K562 (cell line): ENCODE measurements at regions not wholly inside any gene's neighbourhood (a gene's known extent, or its start where the extent isn't known, plus 50 kb on each side); places are given as distances from the start of the nearest gene placed in this dataset.

ENCODE experiments used
- ATF1 ChIP-seq, 2 experiments: fragments of 450-650 bp in 1 of 2; IDR thresholded peaks; 2 replicates each; pipeline ENCODE4 v1.6.1; 2016; ENCODE audit warnings: missing compliant biosample characterization in 1 of 2, missing genetic modification characterization in 1 of 2
- CEBPG ChIP-seq, 3 experiments: fragments of 200-800 bp in 1 of 3; sonication (Bioruptor generic) in 1 of 3; sonication (generic) in 1 of 3; formaldehyde crosslinking in 1 of 3; IDR thresholded peaks in 2 of 3; conservative IDR thresholded peaks in 1 of 3; 2 replicates each; pipeline versions ENCODE4 v1.6.1 to v1.8.0; 2016 to 2022; ENCODE audit warnings: missing compliant biosample characterization in 2 of 3, missing genetic modification characterization in 2 of 3, mild to moderate bottlenecking in 1 of 3, missing genetic modification reagents in 1 of 3
- FOXJ2 ChIP-seq: fragments of 200-800 bp; sonication (Bioruptor generic); IDR thresholded peaks from 2 replicates; pipeline ENCODE4 v1.6.1; 2016; ENCODE audit warnings: missing genetic modification characterization, missing compliant biosample characterization
- L3MBTL2 ChIP-seq: fragments of 450-650 bp; IDR thresholded peaks from 2 replicates; pipeline ENCODE4 v1.6.1; 2016; ENCODE audit warnings: mild to moderate bottlenecking, moderate library complexity
- MTA2 ChIP-seq: fragments of 450-650 bp; IDR thresholded peaks from 2 replicates; pipeline ENCODE4 v1.6.1; 2016; ENCODE audit warnings: low read depth
- SMARCC2 ChIP-seq: fragments of 450-650 bp; IDR thresholded peaks from 2 replicates; pipeline ENCODE4 v1.6.1; 2017; ENCODE audit warnings: antibody characterized with exemption, moderate library complexity, mild to moderate bottlenecking, low read depth
- SOX6 ChIP-seq: fragments of 450-650 bp; IDR thresholded peaks from 2 replicates; pipeline ENCODE4 v1.6.1; 2014; ENCODE audit warnings: mild to moderate bottlenecking
- TBL1XR1 ChIP-seq, 2 experiments: IDR thresholded peaks; 2 replicates each; pipeline ENCODE4 v1.6.1; 2012; ENCODE audit warnings: improper control_type of control experiment in 2 of 2, low read length in 2 of 2, mild to moderate bottlenecking in 1 of 2
- TRIM24 ChIP-seq, 2 experiments: fragments of 450-650 bp; IDR thresholded peaks; 2 replicates each; pipeline ENCODE4 v1.6.1; 2016
- ZFP1 ChIP-seq: fragments of 450-650 bp; formaldehyde crosslinking; IDR thresholded peaks from 2 replicates; pipeline ENCODE4 v1.4.0; 2020; ENCODE audit warnings: mild to moderate bottlenecking, mixed read lengths
- ZNF76 ChIP-seq: fragments of 250-450 bp; sonication (Bioruptor Pico); IDR thresholded peaks from 2 replicates; pipeline ENCODE4 v1.4.0; 2020; ENCODE audit warnings: mild to moderate bottlenecking, moderate library complexity, borderline replicate concordance
- ZNF766 ChIP-seq: fragments of 200-800 bp; sonication (Bioruptor generic); conservative IDR thresholded peaks from 2 replicates; pipeline ENCODE4 v1.6.1; 2016; ENCODE audit warnings: missing genetic modification characterization, missing compliant biosample characterization
- TF ChIP-seq, protein P1 (sequence below): fragments of 450-650 bp; IDR thresholded peaks from 2 replicates; pipeline ENCODE4 v1.6.1; 2016; ENCODE audit warnings: mild to moderate bottlenecking, moderate library complexity
- TF ChIP-seq, protein P2 (sequence below): fragments of 250-450 bp; sonication (Bioruptor Pico); IDR thresholded peaks from 2 replicates; pipeline ENCODE4 v1.5.0; 2021; ENCODE audit warnings: mild to moderate bottlenecking, moderate library complexity

DNA sequence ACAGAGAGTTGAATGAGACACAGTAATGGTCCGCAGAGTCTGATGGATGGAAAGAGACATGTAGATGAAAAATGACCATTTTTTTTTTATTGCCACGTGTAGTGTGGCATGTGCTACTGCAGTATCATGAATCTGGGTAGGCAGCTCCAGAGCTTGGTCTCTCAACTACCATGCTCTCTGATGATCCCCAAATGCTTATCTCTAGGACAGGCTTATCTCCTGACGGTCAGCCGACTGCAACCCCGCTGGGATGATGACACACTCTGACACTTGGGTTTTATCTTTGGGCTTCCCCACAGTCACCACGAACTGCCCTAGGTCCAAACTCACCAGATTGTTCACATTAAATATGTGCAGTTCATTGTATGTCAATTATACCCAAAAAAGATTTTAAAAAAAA lies 239.7 kb downstream of the QDPR start (continued):
- TF ChIP-seq, protein P1, sequence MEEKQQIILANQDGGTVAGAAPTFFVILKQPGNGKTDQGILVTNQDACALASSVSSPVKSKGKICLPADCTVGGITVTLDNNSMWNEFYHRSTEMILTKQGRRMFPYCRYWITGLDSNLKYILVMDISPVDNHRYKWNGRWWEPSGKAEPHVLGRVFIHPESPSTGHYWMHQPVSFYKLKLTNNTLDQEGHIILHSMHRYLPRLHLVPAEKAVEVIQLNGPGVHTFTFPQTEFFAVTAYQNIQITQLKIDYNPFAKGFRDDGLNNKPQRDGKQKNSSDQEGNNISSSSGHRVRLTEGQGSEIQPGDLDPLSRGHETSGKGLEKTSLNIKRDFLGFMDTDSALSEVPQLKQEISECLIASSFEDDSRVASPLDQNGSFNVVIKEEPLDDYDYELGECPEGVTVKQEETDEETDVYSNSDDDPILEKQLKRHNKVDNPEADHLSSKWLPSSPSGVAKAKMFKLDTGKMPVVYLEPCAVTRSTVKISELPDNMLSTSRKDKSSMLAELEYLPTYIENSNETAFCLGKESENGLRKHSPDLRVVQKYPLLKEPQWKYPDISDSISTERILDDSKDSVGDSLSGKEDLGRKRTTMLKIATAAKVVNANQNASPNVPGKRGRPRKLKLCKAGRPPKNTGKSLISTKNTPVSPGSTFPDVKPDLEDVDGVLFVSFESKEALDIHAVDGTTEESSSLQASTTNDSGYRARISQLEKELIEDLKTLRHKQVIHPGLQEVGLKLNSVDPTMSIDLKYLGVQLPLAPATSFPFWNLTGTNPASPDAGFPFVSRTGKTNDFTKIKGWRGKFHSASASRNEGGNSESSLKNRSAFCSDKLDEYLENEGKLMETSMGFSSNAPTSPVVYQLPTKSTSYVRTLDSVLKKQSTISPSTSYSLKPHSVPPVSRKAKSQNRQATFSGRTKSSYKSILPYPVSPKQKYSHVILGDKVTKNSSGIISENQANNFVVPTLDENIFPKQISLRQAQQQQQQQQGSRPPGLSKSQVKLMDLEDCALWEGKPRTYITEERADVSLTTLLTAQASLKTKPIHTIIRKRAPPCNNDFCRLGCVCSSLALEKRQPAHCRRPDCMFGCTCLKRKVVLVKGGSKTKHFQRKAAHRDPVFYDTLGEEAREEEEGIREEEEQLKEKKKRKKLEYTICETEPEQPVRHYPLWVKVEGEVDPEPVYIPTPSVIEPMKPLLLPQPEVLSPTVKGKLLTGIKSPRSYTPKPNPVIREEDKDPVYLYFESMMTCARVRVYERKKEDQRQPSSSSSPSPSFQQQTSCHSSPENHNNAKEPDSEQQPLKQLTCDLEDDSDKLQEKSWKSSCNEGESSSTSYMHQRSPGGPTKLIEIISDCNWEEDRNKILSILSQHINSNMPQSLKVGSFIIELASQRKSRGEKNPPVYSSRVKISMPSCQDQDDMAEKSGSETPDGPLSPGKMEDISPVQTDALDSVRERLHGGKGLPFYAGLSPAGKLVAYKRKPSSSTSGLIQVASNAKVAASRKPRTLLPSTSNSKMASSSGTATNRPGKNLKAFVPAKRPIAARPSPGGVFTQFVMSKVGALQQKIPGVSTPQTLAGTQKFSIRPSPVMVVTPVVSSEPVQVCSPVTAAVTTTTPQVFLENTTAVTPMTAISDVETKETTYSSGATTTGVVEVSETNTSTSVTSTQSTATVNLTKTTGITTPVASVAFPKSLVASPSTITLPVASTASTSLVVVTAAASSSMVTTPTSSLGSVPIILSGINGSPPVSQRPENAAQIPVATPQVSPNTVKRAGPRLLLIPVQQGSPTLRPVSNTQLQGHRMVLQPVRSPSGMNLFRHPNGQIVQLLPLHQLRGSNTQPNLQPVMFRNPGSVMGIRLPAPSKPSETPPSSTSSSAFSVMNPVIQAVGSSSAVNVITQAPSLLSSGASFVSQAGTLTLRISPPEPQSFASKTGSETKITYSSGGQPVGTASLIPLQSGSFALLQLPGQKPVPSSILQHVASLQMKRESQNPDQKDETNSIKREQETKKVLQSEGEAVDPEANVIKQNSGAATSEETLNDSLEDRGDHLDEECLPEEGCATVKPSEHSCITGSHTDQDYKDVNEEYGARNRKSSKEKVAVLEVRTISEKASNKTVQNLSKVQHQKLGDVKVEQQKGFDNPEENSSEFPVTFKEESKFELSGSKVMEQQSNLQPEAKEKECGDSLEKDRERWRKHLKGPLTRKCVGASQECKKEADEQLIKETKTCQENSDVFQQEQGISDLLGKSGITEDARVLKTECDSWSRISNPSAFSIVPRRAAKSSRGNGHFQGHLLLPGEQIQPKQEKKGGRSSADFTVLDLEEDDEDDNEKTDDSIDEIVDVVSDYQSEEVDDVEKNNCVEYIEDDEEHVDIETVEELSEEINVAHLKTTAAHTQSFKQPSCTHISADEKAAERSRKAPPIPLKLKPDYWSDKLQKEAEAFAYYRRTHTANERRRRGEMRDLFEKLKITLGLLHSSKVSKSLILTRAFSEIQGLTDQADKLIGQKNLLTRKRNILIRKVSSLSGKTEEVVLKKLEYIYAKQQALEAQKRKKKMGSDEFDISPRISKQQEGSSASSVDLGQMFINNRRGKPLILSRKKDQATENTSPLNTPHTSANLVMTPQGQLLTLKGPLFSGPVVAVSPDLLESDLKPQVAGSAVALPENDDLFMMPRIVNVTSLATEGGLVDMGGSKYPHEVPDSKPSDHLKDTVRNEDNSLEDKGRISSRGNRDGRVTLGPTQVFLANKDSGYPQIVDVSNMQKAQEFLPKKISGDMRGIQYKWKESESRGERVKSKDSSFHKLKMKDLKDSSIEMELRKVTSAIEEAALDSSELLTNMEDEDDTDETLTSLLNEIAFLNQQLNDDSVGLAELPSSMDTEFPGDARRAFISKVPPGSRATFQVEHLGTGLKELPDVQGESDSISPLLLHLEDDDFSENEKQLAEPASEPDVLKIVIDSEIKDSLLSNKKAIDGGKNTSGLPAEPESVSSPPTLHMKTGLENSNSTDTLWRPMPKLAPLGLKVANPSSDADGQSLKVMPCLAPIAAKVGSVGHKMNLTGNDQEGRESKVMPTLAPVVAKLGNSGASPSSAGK = peak; percentile 38; the same call in 1 of the 2 replicates
- peak; percentile 67; the same call in 1 of the 2 replicates for TF ChIP-seq FOXJ2 (tag)
- no peak for TF ChIP-seq CEBPG (CRISPR knock-in tag; IDR thresholded peaks at IDR 0.05)
- peak; percentile 40 to 83; a peak in 3 of 4 replicates for TF ChIP-seq CEBPG (tag; conservative IDR thresholded peaks at IDR 0.05 in 1 of 2, IDR thresholded peaks at IDR 0.05 in 1 of 2)
- TF ChIP-seq L3MBTL2 = peak; percentile 75
- peak; percentile 62; the same call in 1 of the 2 replicates for TF ChIP-seq SMARCC2
- no peak for TF ChIP-seq ZFP1 (CRISPR knock-in tag)
- TF ChIP-seq ZNF76 (CRISPR knock-in tag) = 0 out of 2 replicates have a peak, but pooled peaks have one; percentile 30
- peak; percentile 60 for TF ChIP-seq ZNF766 (CRISPR knock-in tag)
- TF ChIP-seq TRIM24 (IDR thresholded peaks at IDR 0.05) = peak; percentile 87 to 90; a peak in 2 of 4 replicates
- peak; percentile 42; the same call in 1 of the 2 replicates for TF ChIP-seq MTA2
- peak in 1 of 2 experiments; percentile 40; a peak in 1 of 4 replicates for TF ChIP-seq TBL1XR1 (IDR thresholded peaks at IDR 0.05; ENCODE audit: low read length in 2 of 2)
- TF ChIP-seq ATF1 (CRISPR knock-in tag; IDR thresholded peaks at IDR 0.05) = no peak
- TF ChIP-seq ATF1 (tag; IDR thresholded peaks at IDR 0.05) = peak; percentile 41
- peak; percentile 84 for TF ChIP-seq SOX6
- TF ChIP-seq, protein P2, sequence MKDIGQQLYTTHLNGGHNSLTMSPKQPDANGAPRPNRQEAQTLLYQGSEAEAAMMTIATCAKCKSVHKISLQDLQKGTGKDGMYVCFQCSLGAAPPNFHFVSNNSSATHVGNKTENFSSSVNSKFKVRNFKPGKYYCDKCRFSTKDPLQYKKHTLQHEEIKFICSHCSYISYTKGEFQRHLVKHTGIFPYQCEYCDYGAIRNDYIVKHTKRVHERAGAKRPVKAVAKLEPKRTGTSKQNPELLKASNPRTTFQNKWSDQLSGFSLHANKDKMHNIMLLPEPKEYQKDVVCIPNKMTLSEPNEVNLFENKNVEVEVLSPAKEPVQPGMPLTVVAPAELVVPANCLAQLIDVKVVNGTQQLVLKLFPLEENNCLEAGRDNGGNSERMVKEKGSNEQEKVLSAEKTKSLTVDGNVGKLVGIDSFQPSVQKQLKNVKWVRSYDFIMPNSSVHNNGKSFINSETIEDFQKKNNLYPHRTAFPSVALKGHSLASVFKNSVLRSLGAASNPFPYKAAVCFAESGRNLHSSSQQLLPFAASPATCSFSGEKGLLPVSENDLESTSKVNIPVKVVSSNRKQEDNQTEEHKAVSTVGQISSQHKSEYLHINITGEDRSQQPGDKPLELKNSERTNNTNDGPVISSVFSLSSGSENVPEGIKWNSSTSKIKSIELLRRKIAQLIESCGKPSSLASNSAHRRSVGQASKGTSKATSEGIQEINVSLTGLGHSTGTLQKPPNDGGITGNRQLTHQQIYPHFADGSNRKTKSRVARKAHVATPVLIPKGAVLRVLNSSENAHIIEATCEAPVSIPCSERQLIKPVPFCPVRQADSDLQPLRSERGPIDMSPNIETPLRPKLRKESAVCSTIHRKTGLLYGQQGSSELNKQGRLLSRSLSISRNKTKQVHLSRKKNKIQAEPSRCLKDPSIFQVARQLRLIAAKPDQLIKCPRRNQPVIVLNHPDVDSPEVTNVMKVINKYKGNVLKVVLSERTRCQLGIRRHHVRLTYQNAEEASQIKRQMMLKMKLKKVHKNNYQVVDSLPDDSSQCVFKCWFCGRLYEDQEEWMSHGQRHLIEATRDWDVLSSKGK (CRISPR knock-in tag) = no peak
